ENCODE measurements at regions not wholly inside any gene's neighbourhood (a gene's known extent, or its start where the extent isn't known, plus 50 kb on each side); places are given as distances from the start of the nearest gene placed in this dataset.

- no peak for TF ChIP-seq CTCF (IDR thresholded peaks at IDR 0.05; ENCODE audit: low read depth, low read length)
- no peak for DNase-seq (ENCODE audit: low read depth in 2 of 2)
- H3K4me3 ChIP-seq (replicated peaks in 1 of 2; ENCODE audit: low read depth in 2 of 2, low read length in 2 of 2), result no peak overlapping the region
These were observed 248.6 kb upstream of the TCERG1L start for GRCh38 chr10:131560166-131560565.

GRCh38 chr10:131560706-131561355 is 249.3 kb upstream of the TCERG1L start:
- TF ChIP-seq CTCF (IDR thresholded peaks at IDR 0.05; ENCODE audit: low read depth, low read length), result no peak
- H3K4me3 ChIP-seq (replicated peaks in 1 of 2; ENCODE audit: low read depth in 2 of 2, low read length in 2 of 2), result no peak overlapping the region
- DNase-seq (ENCODE audit: low read depth in 2 of 2), result no peak

- H3K4me3 ChIP-seq (replicated peaks in 1 of 2; ENCODE audit: low read depth in 2 of 2, low read length in 2 of 2), result no peak overlapping the region
- no peak for TF ChIP-seq CTCF (IDR thresholded peaks at IDR 0.05; ENCODE audit: low read depth, low read length)
- DNase-seq (ENCODE audit: low read depth in 2 of 2), result no peak
These were observed 250.4 kb upstream of the TCERG1L start for GRCh38 chr10:131561897-131562296.

GRCh38 chr10:131563411-131563810 is 251.9 kb upstream of the TCERG1L start:
- H3K4me3 ChIP-seq (replicated peaks in 1 of 2; ENCODE audit: low read depth in 2 of 2, low read length in 2 of 2), result no peak overlapping the region
- no peak for TF ChIP-seq CTCF (IDR thresholded peaks at IDR 0.05; ENCODE audit: low read depth, low read length)
- no peak for DNase-seq (ENCODE audit: low read depth in 2 of 2)

- no peak for DNase-seq (ENCODE audit: low read depth in 2 of 2)
- no peak overlapping the region for H3K4me3 ChIP-seq (replicated peaks in 1 of 2; ENCODE audit: low read depth in 2 of 2, low read length in 2 of 2)
- TF ChIP-seq CTCF (IDR thresholded peaks at IDR 0.05; ENCODE audit: low read depth, low read length), result no peak
These were observed 256.0 kb upstream of the TCERG1L start for GRCh38 chr10:131567279-131568162.

- TF ChIP-seq CTCF (IDR thresholded peaks at IDR 0.05; ENCODE audit: low read depth, low read length), result no peak
- H3K4me3 ChIP-seq (replicated peaks in 1 of 2; ENCODE audit: low read depth in 2 of 2, low read length in 2 of 2), result no peak overlapping the region
- DNase-seq (ENCODE audit: low read depth in 2 of 2), result no peak
These were observed 257.3 kb upstream of the TCERG1L start for GRCh38 chr10:131568866-131569265.

Data from cardiac fibroblast (primary cell).